SK-N-SH treated with all-trans-retinoic acid at 6 μM for 48 hours (cell line): ENCODE measurements at regions not wholly inside any gene's neighbourhood (a gene's known extent, or its start where the extent isn't known, plus 50 kb on each side); places are given as distances from the start of the nearest gene placed in this dataset.

ENCODE experiments used
- ATAC-seq: fragments of 200-7000 bp; cut with Tn5 transposase; 3 replicates; pipeline ENCODE4 v1.9.1; 2020; ENCODE audit warnings: mild to moderate bottlenecking, moderate library complexity
- ARNTL ChIP-seq: fragments of 450-650 bp; formaldehyde crosslinking; IDR thresholded peaks from 2 replicates; pipeline ENCODE4 v1.5.0; 2020; ENCODE audit warnings: low read depth, mild to moderate bottlenecking, moderate library complexity, borderline replicate concordance
- BACH2 ChIP-seq: fragments of 250-450 bp; sonication (Bioruptor Pico); IDR thresholded peaks from 2 replicates; pipeline ENCODE4 v1.9.0; 2021; ENCODE audit warnings: mild to moderate bottlenecking, borderline replicate concordance
- ESRRG ChIP-seq: fragments of 250-450 bp; sonication (Bioruptor Pico); IDR thresholded peaks from 2 replicates; pipeline ENCODE4 v1.6.1; 2021; ENCODE audit warnings: mild to moderate bottlenecking
- GLIS3 ChIP-seq: fragments of 250-450 bp; sonication (Bioruptor Pico); IDR thresholded peaks from 2 replicates; pipeline ENCODE4 v1.5.0; 2020; ENCODE audit warnings: mild to moderate bottlenecking, moderate library complexity
- ISL1 ChIP-seq: fragments of 250-450 bp; sonication (Bioruptor Pico); IDR thresholded peaks from 2 replicates; pipeline ENCODE4 v2.1.2; 2022; ENCODE audit warnings: mild to moderate bottlenecking, moderate library complexity
- RARB ChIP-seq: fragments of 250-450 bp; sonication (Bioruptor Pico); IDR thresholded peaks from 2 replicates; pipeline ENCODE4 v1.8.0; 2021; ENCODE audit warnings: mild to moderate bottlenecking, moderate library complexity
- SNAI2 ChIP-seq: fragments of 250-450 bp; sonication (Bioruptor Pico); IDR thresholded peaks from 2 replicates; pipeline ENCODE4 v1.5.0; 2020; ENCODE audit warnings: mild to moderate bottlenecking, moderate library complexity
- TCF4 ChIP-seq: fragments of 250-450 bp; sonication (Bioruptor Pico); IDR thresholded peaks from 2 replicates; pipeline ENCODE4 v1.8.0; 2021; ENCODE audit warnings: mild to moderate bottlenecking, moderate library complexity, borderline replicate concordance
- TOX ChIP-seq: fragments of 250-450 bp; sonication (Bioruptor Pico); IDR thresholded peaks from 2 replicates; pipeline ENCODE4 v1.8.0; 2021; ENCODE audit warnings: mild to moderate bottlenecking, moderate library complexity, borderline replicate concordance
- ZC3H10 ChIP-seq: fragments of 250-450 bp; sonication (Bioruptor Pico); IDR thresholded peaks from 2 replicates; pipeline ENCODE4 v1.5.1; 2021; ENCODE audit warnings: mild to moderate bottlenecking, moderate library complexity
- ZFP3 ChIP-seq: fragments of 250-450 bp; sonication (Bioruptor Pico); IDR thresholded peaks from 2 replicates; pipeline ENCODE4 v1.5.0; 2020; ENCODE audit warnings: mild to moderate bottlenecking, moderate library complexity
- ZFP30 ChIP-seq: fragments of 450-650 bp; formaldehyde crosslinking; IDR thresholded peaks from 2 replicates; pipeline ENCODE4 v1.5.0; 2022; ENCODE audit warnings: mild to moderate bottlenecking, moderate library complexity
- ZNF565 ChIP-seq: fragments of 450-650 bp; formaldehyde crosslinking; conservative IDR thresholded peaks from 2 replicates; pipeline ENCODE4 v1.5.0; 2020; ENCODE audit warnings: low read depth, mild to moderate bottlenecking, moderate library complexity
- ZNF8 ChIP-seq: fragments of 450-650 bp; formaldehyde crosslinking; IDR thresholded peaks from 2 replicates; pipeline ENCODE4 v1.5.0; 2020; ENCODE audit warnings: mild to moderate bottlenecking, moderate library complexity
- TF ChIP-seq, protein P1 (sequence below): fragments of 250-450 bp; sonication (Bioruptor Pico); IDR thresholded peaks from 2 replicates; pipeline ENCODE4 v1.8.0; 2021; ENCODE audit warnings: low read depth, mild to moderate bottlenecking, moderate library complexity, borderline replicate concordance
- TF ChIP-seq, protein P2 (sequence below): fragments of 250-450 bp; sonication (Bioruptor Pico); IDR thresholded peaks from 2 replicates; pipeline ENCODE4 v1.5.0; 2020; ENCODE audit warnings: mild to moderate bottlenecking, moderate library complexity
- TF ChIP-seq, protein P3 (sequence below): fragments of 250-450 bp; sonication (Bioruptor Pico); IDR thresholded peaks from 2 replicates; pipeline ENCODE4 v1.8.0; 2020; ENCODE audit warnings: mild to moderate bottlenecking, moderate library complexity, borderline replicate concordance

DNA sequence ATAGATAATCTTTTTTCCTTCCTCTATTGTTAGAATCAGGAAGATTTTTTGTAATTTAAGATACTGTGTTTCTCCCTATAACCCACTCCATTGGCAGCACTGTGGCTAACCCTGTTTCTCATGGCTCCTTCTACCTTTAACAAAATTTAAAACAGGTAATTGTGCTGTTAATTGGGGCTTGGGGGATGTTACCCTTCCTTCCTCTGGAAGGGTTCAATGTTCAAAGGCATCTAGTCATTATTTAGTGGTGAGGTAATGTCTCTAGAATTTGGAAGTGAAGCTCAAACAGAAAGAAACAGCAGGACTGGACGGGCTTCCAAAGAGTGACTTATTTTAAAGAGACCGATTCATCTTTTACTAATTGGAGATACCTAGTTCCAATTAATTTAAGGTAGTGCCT lies 166.4 kb downstream of the TRIML1 start:
- ATAC-seq = no peak
- TF ChIP-seq, protein P1, sequence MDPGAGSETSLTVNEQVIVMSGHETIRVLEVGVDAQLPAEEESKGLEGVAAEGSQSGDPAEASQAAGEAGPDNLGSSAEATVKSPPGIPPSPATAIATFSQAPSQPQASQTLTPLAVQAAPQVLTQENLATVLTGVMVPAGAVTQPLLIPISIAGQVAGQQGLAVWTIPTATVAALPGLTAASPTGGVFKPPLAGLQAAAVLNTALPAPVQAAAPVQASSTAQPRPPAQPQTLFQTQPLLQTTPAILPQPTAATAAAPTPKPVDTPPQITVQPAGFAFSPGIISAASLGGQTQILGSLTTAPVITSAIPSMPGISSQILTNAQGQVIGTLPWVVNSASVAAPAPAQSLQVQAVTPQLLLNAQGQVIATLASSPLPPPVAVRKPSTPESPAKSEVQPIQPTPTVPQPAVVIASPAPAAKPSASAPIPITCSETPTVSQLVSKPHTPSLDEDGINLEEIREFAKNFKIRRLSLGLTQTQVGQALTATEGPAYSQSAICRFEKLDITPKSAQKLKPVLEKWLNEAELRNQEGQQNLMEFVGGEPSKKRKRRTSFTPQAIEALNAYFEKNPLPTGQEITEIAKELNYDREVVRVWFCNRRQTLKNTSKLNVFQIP = no peak
- TF ChIP-seq, protein P2, sequence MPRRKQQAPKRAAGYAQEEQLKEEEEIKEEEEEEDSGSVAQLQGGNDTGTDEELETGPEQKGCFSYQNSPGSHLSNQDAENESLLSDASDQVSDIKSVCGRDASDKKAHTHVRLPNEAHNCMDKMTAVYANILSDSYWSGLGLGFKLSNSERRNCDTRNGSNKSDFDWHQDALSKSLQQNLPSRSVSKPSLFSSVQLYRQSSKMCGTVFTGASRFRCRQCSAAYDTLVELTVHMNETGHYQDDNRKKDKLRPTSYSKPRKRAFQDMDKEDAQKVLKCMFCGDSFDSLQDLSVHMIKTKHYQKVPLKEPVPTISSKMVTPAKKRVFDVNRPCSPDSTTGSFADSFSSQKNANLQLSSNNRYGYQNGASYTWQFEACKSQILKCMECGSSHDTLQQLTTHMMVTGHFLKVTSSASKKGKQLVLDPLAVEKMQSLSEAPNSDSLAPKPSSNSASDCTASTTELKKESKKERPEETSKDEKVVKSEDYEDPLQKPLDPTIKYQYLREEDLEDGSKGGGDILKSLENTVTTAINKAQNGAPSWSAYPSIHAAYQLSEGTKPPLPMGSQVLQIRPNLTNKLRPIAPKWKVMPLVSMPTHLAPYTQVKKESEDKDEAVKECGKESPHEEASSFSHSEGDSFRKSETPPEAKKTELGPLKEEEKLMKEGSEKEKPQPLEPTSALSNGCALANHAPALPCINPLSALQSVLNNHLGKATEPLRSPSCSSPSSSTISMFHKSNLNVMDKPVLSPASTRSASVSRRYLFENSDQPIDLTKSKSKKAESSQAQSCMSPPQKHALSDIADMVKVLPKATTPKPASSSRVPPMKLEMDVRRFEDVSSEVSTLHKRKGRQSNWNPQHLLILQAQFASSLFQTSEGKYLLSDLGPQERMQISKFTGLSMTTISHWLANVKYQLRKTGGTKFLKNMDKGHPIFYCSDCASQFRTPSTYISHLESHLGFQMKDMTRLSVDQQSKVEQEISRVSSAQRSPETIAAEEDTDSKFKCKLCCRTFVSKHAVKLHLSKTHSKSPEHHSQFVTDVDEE (CRISPR knock-in tag) = no peak

DNA sequence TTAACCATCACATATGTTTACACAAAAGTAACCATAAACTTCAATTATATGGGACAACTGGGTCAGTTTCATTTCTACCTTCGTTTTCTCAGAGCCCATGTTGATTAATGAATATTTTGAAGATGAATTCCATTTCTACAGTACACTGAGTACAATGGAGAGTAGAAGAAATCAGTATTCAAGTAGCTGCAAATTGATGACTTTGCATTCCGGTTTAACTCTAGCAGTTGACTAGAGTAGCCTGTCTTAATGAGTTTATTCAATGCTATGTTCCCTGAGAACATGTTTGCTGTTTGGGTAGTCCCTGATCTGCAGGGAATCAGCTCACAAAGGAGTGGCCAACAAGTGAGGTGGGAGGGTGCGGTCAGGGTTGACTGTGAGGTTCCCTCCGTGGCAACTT lies 168.3 kb downstream of the TRIML1 start:
- no peak for ATAC-seq
- TF ChIP-seq, protein P2 (CRISPR knock-in tag) = no peak
- TF ChIP-seq ZNF8 (CRISPR knock-in tag) (no peak), TCF4 (no peak), ESRRG (CRISPR knock-in tag) (no peak), RARB (no peak), TOX (CRISPR knock-in tag) (no peak), GLIS3 (CRISPR knock-in tag) (no peak), ARNTL (no peak), ZNF565 (CRISPR knock-in tag) (no peak)
- TF ChIP-seq, protein P3, sequence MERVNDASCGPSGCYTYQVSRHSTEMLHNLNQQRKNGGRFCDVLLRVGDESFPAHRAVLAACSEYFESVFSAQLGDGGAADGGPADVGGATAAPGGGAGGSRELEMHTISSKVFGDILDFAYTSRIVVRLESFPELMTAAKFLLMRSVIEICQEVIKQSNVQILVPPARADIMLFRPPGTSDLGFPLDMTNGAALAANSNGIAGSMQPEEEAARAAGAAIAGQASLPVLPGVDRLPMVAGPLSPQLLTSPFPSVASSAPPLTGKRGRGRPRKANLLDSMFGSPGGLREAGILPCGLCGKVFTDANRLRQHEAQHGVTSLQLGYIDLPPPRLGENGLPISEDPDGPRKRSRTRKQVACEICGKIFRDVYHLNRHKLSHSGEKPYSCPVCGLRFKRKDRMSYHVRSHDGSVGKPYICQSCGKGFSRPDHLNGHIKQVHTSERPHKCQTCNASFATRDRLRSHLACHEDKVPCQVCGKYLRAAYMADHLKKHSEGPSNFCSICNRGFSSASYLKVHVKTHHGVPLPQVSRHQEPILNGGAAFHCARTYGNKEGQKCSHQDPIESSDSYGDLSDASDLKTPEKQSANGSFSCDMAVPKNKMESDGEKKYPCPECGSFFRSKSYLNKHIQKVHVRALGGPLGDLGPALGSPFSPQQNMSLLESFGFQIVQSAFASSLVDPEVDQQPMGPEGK (CRISPR knock-in tag) = no peak

DNA sequence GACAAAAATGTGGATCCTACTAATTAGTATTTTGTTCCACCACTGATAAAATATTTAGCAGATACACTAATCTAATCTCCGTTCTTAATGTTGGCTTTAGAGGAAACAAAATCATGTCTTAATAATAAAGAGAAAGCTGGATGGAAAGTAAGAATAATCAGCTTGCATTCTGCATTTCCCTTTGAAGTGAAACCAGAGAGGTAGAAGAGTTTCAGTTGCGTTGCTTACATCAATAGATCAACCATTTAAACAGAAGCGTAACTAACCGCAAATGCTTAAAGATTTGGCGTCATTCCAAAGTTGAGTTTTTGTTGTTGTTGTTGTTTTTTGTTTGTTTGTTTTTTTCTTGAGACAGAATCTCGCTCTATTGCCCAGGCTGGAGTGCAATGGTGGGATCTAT lies 168.9 kb downstream of the TRIML1 start:
- TF ChIP-seq, protein P3 (CRISPR knock-in tag) = no peak
- no peak for TF ChIP-seq ZFP3 (CRISPR knock-in tag)
- no peak for TF ChIP-seq GLIS3 (CRISPR knock-in tag)
- TF ChIP-seq ZNF565 (CRISPR knock-in tag) = no peak
- no peak for ATAC-seq

DNA sequence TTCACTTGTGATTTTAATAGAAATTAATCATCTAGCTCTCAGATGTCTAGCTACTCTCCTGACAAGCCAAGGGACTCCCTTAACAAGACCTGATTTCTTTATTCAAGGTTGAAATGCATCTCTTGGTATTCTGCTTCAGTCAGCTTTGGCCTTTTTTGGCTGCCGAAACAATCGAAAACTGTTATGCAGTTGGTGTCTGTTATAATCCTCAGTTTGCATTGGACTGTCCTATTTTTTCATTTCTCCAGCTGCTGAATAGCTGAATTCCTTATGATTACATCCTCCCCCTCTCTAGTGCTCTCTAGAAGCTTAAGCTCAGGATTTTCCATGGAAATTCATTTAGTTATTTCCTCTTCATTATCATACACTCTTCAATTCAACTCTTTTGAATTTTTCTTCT lies 177.2 kb downstream of the TRIML1 start:
- TF ChIP-seq ESRRG (CRISPR knock-in tag) (no peak), GLIS3 (CRISPR knock-in tag) (no peak), SNAI2 (CRISPR knock-in tag) (no peak), ZFP3 (CRISPR knock-in tag) (no peak), ZFP30 (CRISPR knock-in tag) (no peak), ISL1 (no peak), TOX (CRISPR knock-in tag) (no peak), ZC3H10 (no peak), ARNTL (no peak), BACH2 (CRISPR knock-in tag) (no peak)
- ATAC-seq = no peak
